B cell (primary cell): ENCODE measurements at regions not wholly inside any gene's neighbourhood (a gene's known extent, or its start where the extent isn't known, plus 50 kb on each side); places are given as distances from the start of the nearest gene placed in this dataset.

Experiments
- ATAC-seq: fragments of 200-7000 bp; cut with Tn5 transposase; one replicate; pipeline ENCODE4 v1.10.0; 2021; ENCODE audit warnings: low read depth, mild to moderate bottlenecking, moderate number of reproducible peaks, moderate library complexity
- CTCF ChIA-PET: fragments of 350-600 bp; sonication (Branson Sonifier 250); formaldehyde crosslinking; loops from one replicate; lab custom pipeline; 2021; ENCODE audit warnings: antibody characterized with exemption, inconsistent platforms; lab: Charles Lee
- POLR2A ChIA-PET: fragments of 350-600 bp; sonication (Branson Sonifier 250); formaldehyde crosslinking; loops from one replicate; lab custom pipeline; 2021; ENCODE audit warnings: antibody characterized with exemption; lab: Charles Lee
- DNase-seq: peaks from one replicate; pipeline ENCODE4 v3.0.0; 2013
- H2AFZ ChIP-seq: 2 replicates; pipeline ENCODE4 v1.6.1; 2012; ENCODE audit warnings: mild to moderate bottlenecking, low read depth, low read length; ENCODE audit not compliant: insufficient read depth, poor library complexity, severe bottlenecking
- H3K27ac ChIP-seq, 2 donors: 1 replicate in 1 of 2; 2 replicates in 1 of 2; pipeline ENCODE4 v1.5.1; 2012 to 2013; ENCODE audit warnings: low read length in 2 of 2, mild to moderate bottlenecking in 2 of 2, moderate library complexity in 1 of 2
- H3K27me3 ChIP-seq, 4 experiments: fragments of 200-600 bp in 1 of 4; sonication (generic) in 1 of 4; replicated peaks in 1 of 4; 1 replicate in 2 of 4; 2 replicates in 2 of 4; pipeline versions ENCODE4 v1.6.1 to v1.7.0; 2013 to 2016; ENCODE audit warnings: low read length in 3 of 4, mild to moderate bottlenecking in 2 of 4, mixed read lengths in 1 of 4, moderate library complexity in 1 of 4; ENCODE audit not compliant: insufficient read depth in 4 of 4, control insufficient read depth in 3 of 4; ENCODE audit errors: control extremely low read depth in 1 of 4
- H3K36me3 ChIP-seq, 2 experiments: replicated peaks in 1 of 2; 1 replicate in 1 of 2; 2 replicates in 1 of 2; pipeline versions ENCODE4 v1.6.1 to v1.7.1; 2013; ENCODE audit warnings: low read length in 1 of 2; ENCODE audit not compliant: insufficient read depth in 2 of 2, control insufficient read depth in 1 of 2; ENCODE audit errors: control extremely low read depth in 1 of 2, extremely low read depth in 1 of 2
- H3K4me1 ChIP-seq, 2 donors: fragments of 200-600 bp in 1 of 2; sonication (generic) in 1 of 2; 1 replicate in 1 of 2; 2 replicates in 1 of 2; pipeline versions ENCODE4 v1.5.1 to v1.6.1; 2013 to 2017; ENCODE audit warnings: low read length in 2 of 2; ENCODE audit not compliant: control insufficient read depth in 2 of 2, insufficient read depth in 2 of 2
- H3K4me2 ChIP-seq: replicated peaks from 2 replicates; pipeline ENCODE3; 2012; ENCODE audit warnings: mild to moderate bottlenecking, low read depth, low read length; ENCODE audit not compliant: poor library complexity, severe bottlenecking
- H3K4me3 ChIP-seq, 5 experiments: fragments of 200-600 bp in 1 of 5; sonication (generic) in 1 of 5; 1 replicate in 3 of 5; 2 replicates in 2 of 5; pipeline versions ENCODE4 v1.5.1 to v1.7.0; 2011 to 2016; ENCODE audit warnings: low read length in 4 of 5, mild to moderate bottlenecking in 4 of 5, low read depth in 2 of 5, control low read depth in 1 of 5, moderate library complexity in 1 of 5; ENCODE audit not compliant: insufficient read depth in 1 of 5; ENCODE audit errors: control extremely low read depth in 1 of 5, extremely low read depth in 1 of 5
- H3K79me2 ChIP-seq: fragments of 200-600 bp; sonication (generic); one replicate; pipeline ENCODE4 v1.6.0; 2016; ENCODE audit warnings: low read length; ENCODE audit not compliant: control insufficient read depth, insufficient read depth
- H3K9ac ChIP-seq: fragments of 200-600 bp; sonication (generic); 2 replicates; pipeline ENCODE4 v1.6.1; 2017; ENCODE audit warnings: mild to moderate bottlenecking, low read length, moderate library complexity
- H3K9me3 ChIP-seq, 3 donors: one replicate each; pipeline versions ENCODE4 v1.6.1 to v1.7.1; 2013; ENCODE audit warnings: low read length in 2 of 3; ENCODE audit not compliant: control insufficient read depth in 2 of 3, insufficient read depth in 1 of 3; ENCODE audit errors: control extremely low read depth in 1 of 3
- H4K20me1 ChIP-seq: 2 replicates; pipeline ENCODE4 v1.6.0; 2012; ENCODE audit warnings: mild to moderate bottlenecking, low read length; ENCODE audit not compliant: insufficient read depth, control insufficient read depth, poor library complexity, severe bottlenecking
- H3K27ac Mint-ChIP-seq: one replicate; pipeline ENCODE4 v1.8.0; 2021; ENCODE audit warnings: mixed read lengths
- H3K27me3 Mint-ChIP-seq: one replicate; pipeline ENCODE4 v1.8.0; 2021; ENCODE audit warnings: mixed read lengths
- H3K4me1 Mint-ChIP-seq: one replicate; pipeline ENCODE4 v1.8.0; 2021; ENCODE audit warnings: mixed read lengths
- H3K4me3 Mint-ChIP-seq: one replicate; pipeline ENCODE4 v1.8.0; 2021; ENCODE audit warnings: mixed read lengths
- H3K9me3 Mint-ChIP-seq: one replicate; pipeline ENCODE4 v1.8.0; 2022; ENCODE audit warnings: mixed read lengths; ENCODE audit not compliant: insufficient read depth
- EZH2 ChIP-seq: IDR thresholded peaks from 2 replicates; pipeline ENCODE4 v1.6.1; 2012; ENCODE audit warnings: borderline replicate concordance, low read depth, mild to moderate bottlenecking, moderate library complexity, low read length; ENCODE audit not compliant: insufficient read depth, poor library complexity, severe bottlenecking
- WGBS: methylation state at CpG from one replicate; pipeline ENCODE4 v1.1.5; 2013; ENCODE audit warnings: missing lambda C conversion rate; ENCODE audit not compliant: insufficient coverage; 5-methylcytosine and 5-hydroxymethylcytosine counted together
- intact Hi-C: fragments of 100-400 bp; cut with micrococcal nuclease; formaldehyde crosslinking; loops from one replicate; pipeline ENCODE4 v1.10.0; 2022
- TF ChIP-seq, protein P1 (sequence below): fragments of 200-600 bp; IDR thresholded peaks from one replicate; pipeline ENCODE4 v1.8.0; 2022; ENCODE audit warnings: antibody characterized with exemption, mild to moderate bottlenecking

GRCh38 chr10:31605861-31606525 lies 287.0 kb downstream of the ZEB1 start:
- no peak overlapping the region for H3K4me2 ChIP-seq
- no peaks in the 10 kb centered on the region for H3K36me3 ChIP-seq
- peaks cover 17% of the 10 kb centered on the region for H3K4me1 Mint-ChIP-seq
- TF ChIP-seq, protein P1, sequence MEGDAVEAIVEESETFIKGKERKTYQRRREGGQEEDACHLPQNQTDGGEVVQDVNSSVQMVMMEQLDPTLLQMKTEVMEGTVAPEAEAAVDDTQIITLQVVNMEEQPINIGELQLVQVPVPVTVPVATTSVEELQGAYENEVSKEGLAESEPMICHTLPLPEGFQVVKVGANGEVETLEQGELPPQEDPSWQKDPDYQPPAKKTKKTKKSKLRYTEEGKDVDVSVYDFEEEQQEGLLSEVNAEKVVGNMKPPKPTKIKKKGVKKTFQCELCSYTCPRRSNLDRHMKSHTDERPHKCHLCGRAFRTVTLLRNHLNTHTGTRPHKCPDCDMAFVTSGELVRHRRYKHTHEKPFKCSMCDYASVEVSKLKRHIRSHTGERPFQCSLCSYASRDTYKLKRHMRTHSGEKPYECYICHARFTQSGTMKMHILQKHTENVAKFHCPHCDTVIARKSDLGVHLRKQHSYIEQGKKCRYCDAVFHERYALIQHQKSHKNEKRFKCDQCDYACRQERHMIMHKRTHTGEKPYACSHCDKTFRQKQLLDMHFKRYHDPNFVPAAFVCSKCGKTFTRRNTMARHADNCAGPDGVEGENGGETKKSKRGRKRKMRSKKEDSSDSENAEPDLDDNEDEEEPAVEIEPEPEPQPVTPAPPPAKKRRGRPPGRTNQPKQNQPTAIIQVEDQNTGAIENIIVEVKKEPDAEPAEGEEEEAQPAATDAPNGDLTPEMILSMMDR: no peak
- TF ChIP-seq EZH2: no peak
- no peak overlapping the region for H3K27ac Mint-ChIP-seq
- H2AFZ ChIP-seq: no peak overlapping the region
- no peak overlapping the region for H3K27ac ChIP-seq
- DNase-seq: no peak
- H3K9ac ChIP-seq: no peak overlapping the region
- H3K27me3 Mint-ChIP-seq: peaks cover 18% of the 10 kb centered on the region
- H3K27me3 ChIP-seq: peaks cover 0 to 18% (median 5%) of the 10 kb centered on the region in 4 experiments
- H3K4me3 Mint-ChIP-seq: no peak overlapping the region
- no peak for ATAC-seq
- no peak overlapping the region for H3K4me3 ChIP-seq
- no peaks in the 10 kb centered on the region for H3K9me3 Mint-ChIP-seq
- 100% methylated on average over 2 of the region's 2 CpGs for WGBS
- intact Hi-C loops: no loop called here
- ChIA-PET POLR2A (no interaction called here), CTCF (no interaction called here)
- H3K4me1 ChIP-seq: peaks cover 12 to 16% of the 10 kb centered on the region in 2 donors
- H3K79me2 ChIP-seq: no peaks in the 10 kb centered on the region
- peaks cover 0 to 25% (median 0%) of the 10 kb centered on the region in 3 donors for H3K9me3 ChIP-seq
- no peaks in the 10 kb centered on the region for H4K20me1 ChIP-seq

DNA sequence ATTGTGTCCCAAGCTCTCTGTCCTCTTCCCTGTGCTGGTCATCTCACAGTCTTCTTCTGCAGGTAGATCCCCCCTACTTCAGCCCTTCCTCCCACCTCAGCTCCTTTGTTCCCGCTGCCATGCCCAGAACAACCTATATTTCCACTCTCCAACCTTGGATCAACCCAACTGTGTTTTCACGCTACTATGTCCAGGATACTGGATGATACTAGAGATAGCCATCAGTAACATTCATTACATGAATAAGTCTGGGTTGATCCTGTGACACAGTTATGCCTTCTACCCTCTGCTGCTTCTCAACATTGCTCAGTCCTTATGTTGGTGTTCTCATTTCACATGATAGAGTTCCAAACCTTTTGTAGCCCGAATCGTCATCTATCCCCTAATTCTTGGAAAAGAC lies 286.4 kb downstream of the ZEB1 start:
- ChIA-PET CTCF (interaction anchor here (1.2 kb wide), 1 partner anchor 33 kb away, joined by 3 read pairs; no protein-coding TSS in a partner anchor), POLR2A (no interaction called here)
- WGBS: 71% methylated on average over 3 of the region's 4 CpGs
- Histone ChIP-seq H3K79me2 (no peaks in the 10 kb centered on the region), H3K4me3 (no peak overlapping the region), H3K9ac (no peak overlapping the region), H2AFZ (no peak overlapping the region), H3K27ac (no peak overlapping the region), H3K9me3 (peaks cover 0 to 25% (median 0%) of the 10 kb centered on the region in 3 donors), H4K20me1 (no peaks in the 10 kb centered on the region), H3K4me2 (no peak overlapping the region), H3K36me3 (no peaks in the 10 kb centered on the region), H3K4me1 (peaks cover 12 to 16% of the 10 kb centered on the region in 2 donors), H3K27me3 (peaks cover 0 to 18% (median 5%) of the 10 kb centered on the region in 4 experiments)
- Mint-ChIP-seq H3K9me3 (no peaks in the 10 kb centered on the region), H3K4me1 (peaks cover 17% of the 10 kb centered on the region), H3K4me3 (no peak overlapping the region), H3K27me3 (peaks cover 16% of the 10 kb centered on the region), H3K27ac (no peak overlapping the region)
- intact Hi-C loops: no loop called here
- no peak for ATAC-seq
- TF ChIP-seq EZH2: no peak
- TF ChIP-seq, protein P1: no peak
- DNase-seq: no peak
